HCT116 (cell line): ENCODE measurements at regions not wholly inside any gene's neighbourhood (a gene's known extent, or its start where the extent isn't known, plus 50 kb on each side); places are given as distances from the start of the nearest gene placed in this dataset.

Experiments
- ATAC-seq: fragments of 200-7000 bp; cut with Tn5 transposase; 2 replicates; pipeline ENCODE4 v1.9.1; 2020; ENCODE audit warnings: mild to moderate bottlenecking, moderate library complexity
- BruUV-seq: library from RNA; stranded (reverse); fragments of 400-500 nt; replicated peaks from 2 replicates; lab custom pipeline; 2021; lab: Mats Ljungman, UMichigan
- CTCF ChIA-PET: fragments of 300-600 bp; sonication (Branson Sonifier 250); formaldehyde crosslinking; loops from one replicate; lab custom pipeline; 2021; ENCODE audit warnings: antibody characterized with exemption; lab: Charles Lee
- POLR2A ChIA-PET: fragments of 300-600, 350-600 bp; sonication (Branson Sonifier 250); formaldehyde crosslinking; loops from one replicate; lab custom pipeline; 2021; ENCODE audit warnings: antibody characterized with exemption; lab: Charles Lee
- RAD21 ChIA-PET, 2 experiments: fragments of 300-600 bp; sonication (Branson Sonifier 250); formaldehyde crosslinking; loops; one replicate each; lab custom pipeline; 2023; ENCODE audit warnings: low total read pairs in 2 of 2; ENCODE audit not compliant: uncharacterized antibody in 2 of 2, unreplicated experiment in 2 of 2, low non-redundant PET in 1 of 2; lab: Charles Lee
- DNase-seq: peaks from one replicate; pipeline ENCODE4 v3.0.0-alpha.2; 2010; ENCODE audit warnings: low read depth, low spot score
- H2AFZ ChIP-seq: fragments of 200-600 bp; shearing (Covaris generic), sonication (generic); 2 replicates; pipeline ENCODE4 v1.6.1; 2017; ENCODE audit warnings: low read depth, mixed run types, mixed read lengths, antibody characterized with exemption, low read length; ENCODE audit not compliant: poor library complexity, severe bottlenecking
- H3K27ac ChIP-seq: 2 replicates; pipeline ENCODE4 v1.5.1; 2012; ENCODE audit warnings: low read depth, low read length
- H3K27me3 ChIP-seq: fragments of 200-600 bp; sonication (generic); 2 replicates; pipeline ENCODE4 v1.6.1; 2016; ENCODE audit warnings: mixed run types, low read length, mixed read lengths; ENCODE audit not compliant: insufficient read depth
- H3K36me3 ChIP-seq, 2 experiments: fragments of 200-500 bp in 1 of 2; fragments of 200-600 bp in 1 of 2; sonication (Bioruptor generic) in 1 of 2; sonication (generic) in 1 of 2; 2 replicates each; pipeline versions ENCODE4 v1.5.1 to v1.6.1; 2014 to 2016; ENCODE audit warnings: low read length in 2 of 2, inconsistent platforms in 1 of 2, mixed read lengths in 1 of 2, mixed run types in 1 of 2; ENCODE audit not compliant: insufficient read depth in 2 of 2, control insufficient read depth in 1 of 2
- H3K4me1 ChIP-seq, 2 experiments: fragments of 200-600 bp in 1 of 2; sonication (generic) in 1 of 2; 2 replicates each; pipeline versions ENCODE4 v1.5.1 to v1.6.1; 2012 to 2017; ENCODE audit warnings: low read length in 2 of 2, inconsistent platforms in 1 of 2, mild to moderate bottlenecking in 1 of 2, mixed read lengths in 1 of 2, mixed run types in 1 of 2, moderate library complexity in 1 of 2; ENCODE audit not compliant: insufficient read depth in 2 of 2, control insufficient read depth in 1 of 2
- H3K4me2 ChIP-seq: fragments of 200-600 bp; sonication (generic); 2 replicates; pipeline ENCODE4 v1.6.1; 2017; ENCODE audit warnings: mixed run types, low read length, mixed read lengths
- H3K4me3 ChIP-seq, 2 experiments: fragments of 200-600 bp in 1 of 2; sonication (generic) in 1 of 2; replicated peaks in 1 of 2; 2 replicates each; pipeline ENCODE4 v1.5.1; 2011 to 2016; ENCODE audit warnings: low read length in 2 of 2, control low read depth in 1 of 2, low read depth in 1 of 2, mild to moderate bottlenecking in 1 of 2, mixed read lengths in 1 of 2, mixed run types in 1 of 2
- H3K79me2 ChIP-seq: fragments of 200-600 bp; sonication (generic); 2 replicates; pipeline ENCODE4 v1.6.1; 2017; ENCODE audit warnings: mild to moderate bottlenecking, mixed run types, low read length, moderate library complexity, mixed read lengths; ENCODE audit not compliant: insufficient read depth
- H3K9ac ChIP-seq: fragments of 200-600 bp; sonication (generic); 2 replicates; pipeline ENCODE4 v1.6.1; 2016; ENCODE audit warnings: low read length, mixed read lengths
- H3K9me2 ChIP-seq: fragments of 200-600 bp; sonication (generic), shearing (Covaris generic); 2 replicates; pipeline ENCODE4 v1.6.1; 2017; ENCODE audit warnings: mixed run types, mild to moderate bottlenecking, moderate library complexity; ENCODE audit not compliant: insufficient read depth
- H3K9me3 ChIP-seq, 2 experiments: fragments of 200-500 bp in 1 of 2; fragments of 200-600 bp in 1 of 2; sonication (Bioruptor generic) in 1 of 2; sonication (generic) in 1 of 2; 2 replicates each; pipeline ENCODE4 v1.6.1; 2014 to 2017; ENCODE audit warnings: low read length in 2 of 2, mixed read lengths in 2 of 2, inconsistent platforms in 1 of 2, low read depth in 1 of 2, mild to moderate bottlenecking in 1 of 2, mixed run types in 1 of 2, moderate library complexity in 1 of 2; ENCODE audit not compliant: control insufficient read depth in 1 of 2, insufficient read depth in 1 of 2
- H4K20me1 ChIP-seq: fragments of 200-600 bp; sonication (generic), shearing (Covaris generic); 2 replicates; pipeline ENCODE4 v1.6.1; 2017; ENCODE audit warnings: mixed run types, mild to moderate bottlenecking, moderate library complexity; ENCODE audit not compliant: insufficient read depth
- CBX3 ChIP-seq: IDR thresholded peaks from 2 replicates; pipeline ENCODE4 v1.6.1; 2012; ENCODE audit warnings: low read depth
- CEBPB ChIP-seq: IDR thresholded peaks from 2 replicates; pipeline ENCODE4 v1.6.1; 2012; ENCODE audit warnings: low read depth
- EGR1 ChIP-seq: IDR thresholded peaks from 2 replicates; pipeline ENCODE4 v1.6.1; 2012; ENCODE audit warnings: low read depth
- ELF1 ChIP-seq: IDR thresholded peaks from 2 replicates; pipeline ENCODE4 v1.6.1; 2012; ENCODE audit warnings: low read depth, borderline replicate concordance
- FOSL1 ChIP-seq: IDR thresholded peaks from 2 replicates; pipeline ENCODE4 v1.6.1; 2012; ENCODE audit warnings: low read depth
- MAX ChIP-seq: IDR thresholded peaks from 2 replicates; pipeline ENCODE4 v1.6.1; 2012
- POLR2AphosphoS5 ChIP-seq: IDR thresholded peaks from 2 replicates; pipeline ENCODE4 v1.6.1; 2011; ENCODE audit warnings: mild to moderate bottlenecking, low read depth, low read length, moderate library complexity
- RAD21 ChIP-seq: IDR thresholded peaks from 2 replicates; pipeline ENCODE4 v1.6.1; 2012; ENCODE audit warnings: low read depth, mild to moderate bottlenecking
- SP1 ChIP-seq: IDR thresholded peaks from 2 replicates; pipeline ENCODE4 v1.6.1; 2012; ENCODE audit warnings: low read depth
- SRF ChIP-seq: IDR thresholded peaks from 2 replicates; pipeline ENCODE4 v1.6.1; 2012; ENCODE audit warnings: low read depth
- TCF7L2 ChIP-seq: IDR thresholded peaks from 2 replicates; pipeline ENCODE4 v1.7.0; 2011; ENCODE audit warnings: borderline replicate concordance, inconsistent platforms; ENCODE audit not compliant: insufficient read depth, insufficient read length; ENCODE audit errors: extremely low read depth
- YY1 ChIP-seq: IDR thresholded peaks from 2 replicates; pipeline ENCODE4 v1.6.1; 2011; ENCODE audit warnings: low read length, low read depth, moderate library complexity, mild to moderate bottlenecking; ENCODE audit not compliant: insufficient replicate concordance; ENCODE audit errors: extremely low read depth
- ZBTB33 ChIP-seq: IDR thresholded peaks from 2 replicates; pipeline ENCODE4 v1.6.1; 2011; ENCODE audit warnings: mild to moderate bottlenecking, low read length, moderate library complexity; ENCODE audit not compliant: insufficient replicate concordance; ENCODE audit errors: extremely low read depth
- ZNF274 ChIP-seq: fragments of 200-500 bp; sonication (Bioruptor generic); IDR thresholded peaks from 2 replicates; pipeline ENCODE4 v1.6.1; 2014; ENCODE audit warnings: mild to moderate bottlenecking, low read depth, low read length, inconsistent platforms
- intact Hi-C: fragments of 100-400 bp; cut with micrococcal nuclease; formaldehyde crosslinking; loops from 2 replicates; pipeline ENCODE4 v1.10.0; 2022

GRCh38 chr7:117971556-117972244 lies 98.5 kb upstream of the CTTNBP2 start:
- ATAC-seq (no peak), DNase-seq (no peak)
- ChIA-PET CTCF (no interaction called here), RAD21 (no interaction called here), POLR2A (no interaction called here)
- Histone ChIP-seq H3K27ac (no peak overlapping the region), H3K9ac (no peak overlapping the region), H3K36me3 (no peaks in the 10 kb centered on the region), H3K4me3 (no peak overlapping the region), H3K9me3 (no peaks in the 10 kb centered on the region), H3K9me2 (no peaks in the 10 kb centered on the region), H2AFZ (no peak overlapping the region), H3K4me1 (no peaks in the 10 kb centered on the region), H3K79me2 (no peaks in the 10 kb centered on the region), H3K27me3 (no peaks in the 10 kb centered on the region), H3K4me2 (no peak overlapping the region), H4K20me1 (no peaks in the 10 kb centered on the region)
- intact Hi-C loops = no loop called here
- no peak for TF ChIP-seq ZNF274
- TF ChIP-seq RAD21 = no peak
- TF ChIP-seq CEBPB = no peak
- no peak for TF ChIP-seq ELF1
- TF ChIP-seq POLR2AphosphoS5 = no peak
- no peak for TF ChIP-seq FOSL1
- TF ChIP-seq CBX3 = no peak
- no peak for TF ChIP-seq YY1
- no peak for TF ChIP-seq SRF
- TF ChIP-seq MAX = no peak
- no peak for TF ChIP-seq TCF7L2
- TF ChIP-seq EGR1 = no peak
- no peak for TF ChIP-seq SP1
- no peak for TF ChIP-seq ZBTB33
- no TSS peak for BruUV-seq
